NCI-H146 treated with DMSO at 0.1 percent for 48 hours (cell line): ENCODE measurements at regions not wholly inside any gene's neighbourhood (a gene's known extent, or its start where the extent isn't known, plus 50 kb on each side); places are given as distances from the start of the nearest gene placed in this dataset.

Experiments used
- DNase-seq: peaks from one replicate; lab custom pipeline; 2025; ENCODE audit not compliant: unreplicated experiment; lab: John Stamatoyannopoulos, UW

DNA sequence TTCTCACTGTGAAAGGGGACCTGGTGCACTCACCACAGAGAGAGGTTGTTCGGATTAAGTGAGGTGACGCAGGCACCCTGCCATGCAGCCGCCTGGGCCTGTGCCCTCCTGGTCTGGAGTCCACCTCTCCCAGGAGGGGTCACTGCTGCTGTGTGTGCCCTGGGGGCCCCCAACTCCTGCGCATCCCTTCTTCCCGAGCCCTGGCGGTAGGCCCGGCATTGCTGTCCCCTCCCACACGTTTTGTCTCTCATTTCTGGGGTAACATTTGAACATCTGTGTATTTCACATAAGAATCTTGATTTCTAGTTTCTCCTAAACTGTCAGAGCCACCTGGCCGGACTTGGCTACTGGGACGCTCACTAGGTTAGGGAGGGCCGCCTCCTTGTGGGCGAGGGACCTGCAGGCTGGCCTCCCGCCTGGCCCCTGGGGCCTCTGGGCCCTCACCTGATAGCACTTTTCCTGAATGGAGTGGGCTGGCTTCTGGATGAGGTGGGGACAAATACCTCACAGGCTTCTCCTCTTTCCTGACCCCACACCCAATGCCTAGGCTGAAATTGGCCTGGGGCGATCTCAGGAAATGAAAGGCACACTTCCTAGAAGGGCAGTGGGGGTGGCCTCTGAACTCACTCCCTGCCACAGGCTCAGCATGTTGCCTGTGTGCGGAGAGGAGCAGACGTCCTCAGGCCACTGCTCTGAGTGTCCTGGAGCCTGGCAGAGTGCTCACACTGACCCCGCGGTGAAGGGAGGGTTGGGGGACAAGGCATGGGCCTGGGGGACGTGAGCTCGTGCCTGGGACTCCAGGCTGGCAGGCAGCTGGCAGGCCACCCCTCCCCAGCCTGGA is 104.2 kb upstream of the PRR23E start:
- DNase-seq: peak; percentile 15

GRCh38 chr3:127089486-127090145 is 103.3 kb upstream of the PRR23E start:
- no peak for DNase-seq

DNA sequence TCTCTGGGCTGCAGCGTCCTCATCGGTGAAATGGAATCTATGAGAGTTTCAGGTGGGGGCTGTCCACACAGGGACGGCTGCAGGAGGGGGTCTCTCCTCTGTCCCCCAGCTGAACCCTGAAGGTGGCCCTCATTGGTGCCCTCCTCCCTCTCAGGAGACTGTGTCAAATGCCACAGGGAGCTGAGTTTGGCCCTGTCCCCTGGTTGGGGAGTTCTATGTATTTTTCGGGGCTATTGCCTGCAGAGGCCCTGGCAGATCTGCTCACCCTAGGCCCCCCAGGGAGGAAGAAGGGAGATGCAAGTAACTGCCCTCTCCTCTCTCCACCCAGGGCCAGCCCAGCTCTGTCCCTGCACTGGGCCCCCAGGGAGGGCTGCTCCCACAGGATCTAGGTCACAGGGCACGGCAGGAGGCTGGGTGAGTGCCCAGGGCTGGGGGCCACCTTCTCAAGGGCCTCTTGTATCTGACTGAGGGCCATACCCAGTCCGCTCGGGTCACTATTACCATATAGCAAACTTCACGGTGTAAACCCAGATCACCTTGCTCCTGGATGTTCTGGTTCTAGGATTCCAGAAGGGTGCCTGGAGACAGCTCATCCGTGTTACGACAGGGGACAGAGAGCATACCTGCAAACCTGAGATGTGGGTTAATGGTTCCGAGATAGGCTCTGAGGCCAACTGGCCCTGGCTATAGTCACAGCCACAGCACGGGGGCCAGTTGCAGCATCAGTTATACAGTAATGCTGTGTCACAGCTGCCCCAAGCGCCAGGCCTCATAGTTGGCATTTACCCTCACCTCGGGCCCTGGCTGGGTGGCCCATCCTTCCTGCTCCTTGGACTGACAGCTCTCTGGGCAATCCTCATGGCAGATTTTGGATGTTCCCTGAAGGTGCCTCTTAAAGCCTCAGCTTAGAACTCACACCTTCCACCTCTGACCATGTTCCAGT is 102.4 kb upstream of the PRR23E start:
- no peak for DNase-seq

DNA sequence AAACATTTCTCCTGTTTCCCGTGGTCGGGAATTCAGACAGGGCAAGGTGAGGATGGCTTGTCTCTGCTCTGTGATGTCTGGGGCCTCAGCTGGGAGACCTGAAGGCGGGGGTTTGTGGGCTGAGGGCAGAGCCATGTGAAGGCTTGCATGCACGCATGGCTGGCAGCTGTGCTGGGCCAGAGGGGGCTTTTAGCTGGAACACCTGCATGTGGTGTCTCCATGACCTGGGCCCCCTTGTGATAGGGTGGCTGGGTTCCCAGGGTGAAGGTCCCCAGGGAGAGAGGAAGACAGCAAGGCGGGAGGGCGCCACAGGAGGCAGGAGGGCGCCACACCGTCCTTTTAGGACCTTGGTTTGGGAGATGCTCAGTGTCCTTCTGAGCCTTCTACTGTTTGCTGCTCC is 101.6 kb upstream of the PRR23E start:
- no peak for DNase-seq

DNA sequence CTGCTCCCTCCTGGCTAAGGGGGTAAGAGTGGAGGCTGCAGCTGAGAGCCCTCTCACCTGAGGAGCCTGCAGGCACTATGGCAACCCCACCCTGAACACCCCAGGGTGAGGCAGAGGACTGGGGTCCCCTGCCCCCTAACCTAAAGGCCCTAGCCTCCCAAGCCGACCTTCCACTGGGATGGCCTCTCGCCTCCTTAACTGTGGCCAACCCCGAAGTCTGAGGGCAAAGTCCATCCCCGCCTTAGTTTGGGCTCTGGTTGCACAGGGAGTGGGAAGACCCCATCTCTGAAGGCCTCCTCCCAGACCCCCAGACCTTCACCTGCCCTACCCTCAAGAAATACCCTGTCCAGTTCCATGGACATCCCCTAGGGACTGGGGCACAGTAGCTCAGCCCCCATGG is 100.6 kb upstream of the PRR23E start:
- no peak for DNase-seq

GRCh38 chr3:127092776-127093175 is 100.2 kb upstream of the PRR23E start:
- peak; percentile 22 for DNase-seq

DNA sequence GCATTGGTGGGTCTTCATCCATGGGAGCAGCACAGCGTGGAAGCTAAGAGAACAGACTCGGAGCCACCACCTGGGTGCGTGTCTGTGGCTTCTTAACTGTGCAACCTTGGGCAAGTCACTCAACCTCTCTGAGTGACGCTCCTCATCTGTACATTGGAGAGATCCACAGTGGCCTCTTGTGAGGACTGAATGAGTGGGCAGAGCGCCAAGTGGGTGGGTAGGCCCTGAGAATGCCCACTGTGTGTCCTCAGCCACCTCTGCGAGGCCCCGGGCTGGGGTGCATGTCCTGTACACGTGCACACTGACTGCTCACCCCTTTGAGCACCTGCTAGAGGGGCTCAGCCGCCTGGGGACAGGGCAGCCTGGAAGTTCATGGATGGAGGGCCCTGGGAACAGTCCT is 99.6 kb upstream of the PRR23E start:
- no peak for DNase-seq

GRCh38 chr3:127095774-127096173 is 97.2 kb upstream of the PRR23E start:
- no peak for DNase-seq

DNA sequence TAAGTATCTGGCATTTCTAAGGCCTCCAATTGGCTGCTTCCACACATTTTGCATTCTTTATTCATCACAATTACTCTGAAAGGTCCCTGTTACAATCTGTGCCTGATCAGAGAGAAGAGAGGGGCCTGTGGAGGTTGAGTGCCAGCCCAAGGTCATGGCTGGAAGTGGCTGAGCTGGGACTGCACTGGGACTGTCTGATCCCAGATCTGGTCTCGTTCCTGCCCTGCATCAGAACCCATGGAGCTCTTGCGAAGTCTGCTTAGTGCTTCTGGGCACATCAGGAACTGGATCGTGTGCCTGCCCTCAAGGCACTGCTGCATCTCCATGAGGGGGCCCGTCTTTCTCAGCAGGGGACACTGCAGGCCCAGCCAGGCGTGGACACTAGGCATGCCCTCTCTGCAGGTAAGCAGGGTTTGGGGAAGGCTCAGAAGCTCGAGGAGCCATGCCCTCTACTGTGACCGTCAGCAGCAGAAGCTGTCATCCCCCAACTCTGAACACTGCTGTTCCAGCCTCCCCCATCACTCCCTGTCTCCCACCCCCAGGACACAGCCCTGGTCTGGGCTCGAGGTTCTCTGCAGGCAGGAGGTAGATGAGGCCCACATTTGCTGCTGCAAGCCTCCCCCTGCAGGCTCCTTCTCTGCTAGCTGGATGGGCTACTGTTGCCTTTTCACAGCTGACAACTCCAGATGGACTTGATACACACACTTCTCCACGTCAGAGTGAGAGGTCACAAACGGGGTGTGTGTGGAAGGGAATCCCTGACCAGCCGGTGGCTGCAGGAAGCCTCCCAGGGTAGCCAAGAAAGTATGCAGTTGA is 96.5 kb upstream of the PRR23E start:
- DNase-seq: no peak

GRCh38 chr3:127097072-127097405 is 95.9 kb upstream of the PRR23E start:
- DNase-seq: no peak

DNA sequence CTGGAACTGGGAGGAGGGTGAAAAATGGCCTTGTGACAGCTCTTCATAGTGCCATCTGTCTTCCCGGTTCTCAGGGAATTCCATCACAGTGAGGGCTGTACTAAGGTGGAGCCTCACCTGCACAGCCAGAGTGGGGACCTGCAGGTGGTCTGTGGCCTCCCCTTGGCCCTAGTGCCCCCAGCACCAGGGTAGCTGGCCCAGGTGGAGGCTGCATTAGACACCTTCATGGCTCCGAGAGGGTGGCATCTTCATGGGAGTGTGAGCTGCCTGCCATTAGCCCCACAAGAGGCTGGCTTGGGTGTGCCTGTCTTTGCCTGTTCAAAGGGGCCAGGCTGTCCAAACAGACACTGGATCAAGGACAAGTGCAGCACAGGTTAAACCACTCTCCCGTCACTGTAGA is 95.5 kb upstream of the PRR23E start:
- no peak for DNase-seq

GRCh38 chr3:127099982-127100381 is 92.9 kb upstream of the PRR23E start:
- no peak for DNase-seq

GRCh38 chr3:127100459-127101410 is 92.2 kb upstream of the PRR23E start:
- DNase-seq: no peak

DNA sequence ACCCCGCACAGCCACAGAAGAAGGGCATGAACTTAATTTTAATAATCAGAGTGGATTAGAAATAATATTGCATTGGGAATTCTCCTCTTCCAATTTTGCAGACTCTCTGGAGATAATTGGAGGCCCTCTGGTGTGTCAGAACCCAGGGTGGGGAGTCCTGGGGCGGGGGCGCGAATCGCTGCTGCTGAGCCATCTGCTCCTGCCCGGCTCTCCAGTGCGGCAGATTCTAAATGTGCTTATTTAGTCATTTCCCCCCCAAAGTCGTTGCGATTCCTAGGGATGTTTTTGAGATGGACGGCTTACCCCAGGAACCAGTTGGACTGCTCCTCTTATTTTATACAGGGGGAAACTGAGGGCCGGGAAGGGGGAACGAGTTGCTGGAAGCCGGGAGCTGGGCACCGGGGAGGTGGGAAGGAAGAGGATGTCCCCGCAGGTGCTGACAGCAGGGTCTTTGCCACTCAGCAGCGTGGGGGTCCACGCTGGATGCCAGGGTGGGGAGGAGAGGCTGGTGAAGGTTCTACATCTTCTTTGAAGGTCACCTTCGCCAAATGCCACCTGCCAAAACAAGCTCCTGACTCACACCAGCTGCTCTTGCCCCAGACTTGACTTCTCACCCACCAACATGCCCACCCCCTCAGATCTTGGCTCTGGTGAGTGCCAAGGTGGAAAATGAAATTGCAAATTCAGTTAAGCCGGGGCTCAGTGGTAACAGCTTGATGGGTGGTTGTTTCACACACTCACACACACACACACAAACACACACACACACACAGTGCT is 91.3 kb upstream of the PRR23E start:
- DNase-seq: no peak

DNA sequence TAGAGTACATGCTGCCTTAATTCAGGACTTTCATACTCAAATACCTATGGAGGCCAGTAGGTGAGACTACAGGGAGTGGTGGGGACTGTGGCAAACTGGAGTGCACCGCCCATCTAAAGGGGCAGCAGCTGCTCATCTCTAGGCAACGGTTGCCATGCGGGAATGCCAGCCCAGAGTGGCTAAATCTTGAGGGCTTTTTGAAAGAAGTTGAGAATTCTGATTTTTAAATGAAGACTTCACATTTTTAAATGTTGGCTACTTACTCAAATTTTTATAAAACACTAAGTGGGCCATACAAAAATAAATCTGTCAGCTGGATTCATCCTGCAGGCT is 90.8 kb upstream of the PRR23E start:
- no peak for DNase-seq

GRCh38 chr3:127102587-127102986 is 90.3 kb upstream of the PRR23E start:
- DNase-seq: no peak

DNA sequence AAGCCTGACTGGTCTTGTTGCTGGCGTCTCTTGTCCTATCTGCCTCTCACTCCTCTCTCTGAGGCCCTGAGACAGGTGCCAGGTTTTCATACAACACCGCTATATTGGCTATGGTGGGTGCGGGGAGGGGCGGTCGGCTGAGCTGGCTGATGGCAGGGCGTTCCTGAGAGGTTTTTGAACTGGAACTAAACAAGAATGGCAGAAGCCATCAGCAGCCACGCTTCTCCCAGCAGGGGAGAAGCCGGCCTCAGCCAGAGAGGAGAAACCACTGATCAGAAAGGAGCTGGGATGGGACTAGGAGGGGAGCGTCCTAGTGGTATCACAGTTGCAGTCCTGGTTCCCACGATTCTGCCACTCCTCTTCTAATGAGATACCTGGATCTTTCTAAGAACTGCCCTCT is 89.9 kb upstream of the PRR23E start:
- DNase-seq: no peak

DNA sequence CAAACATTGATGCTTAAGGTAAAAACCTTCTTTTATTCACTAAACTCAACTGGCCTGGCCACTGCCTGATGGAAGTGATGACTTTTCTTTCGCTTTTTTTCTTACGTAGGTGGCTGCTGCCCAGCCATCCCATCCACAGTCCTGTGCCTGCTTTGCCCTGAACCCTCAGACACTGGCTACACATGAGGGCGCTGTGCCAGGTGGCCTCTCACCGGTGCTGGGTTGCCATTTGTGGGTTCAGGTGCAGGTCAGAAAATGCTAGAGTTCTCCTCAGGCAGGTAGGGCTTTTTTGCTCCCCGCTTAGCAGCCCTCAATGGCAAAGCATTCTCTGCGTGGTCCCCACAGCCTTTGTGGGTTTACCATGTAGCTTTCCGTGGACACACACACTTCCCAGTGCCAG is 88.3 kb upstream of the PRR23E start:
- no peak for DNase-seq

GRCh38 chr3:127105587-127105986 is 87.3 kb upstream of the PRR23E start:
- no peak for DNase-seq
